ENCODE measurements at regions not wholly inside any gene's neighbourhood (a gene's known extent, or its start where the extent isn't known, plus 50 kb on each side); places are given as distances from the start of the nearest gene placed in this dataset.
A peak's percentile ranks its signal among the peaks of the same experiment; 100 is the strongest.

DNA sequence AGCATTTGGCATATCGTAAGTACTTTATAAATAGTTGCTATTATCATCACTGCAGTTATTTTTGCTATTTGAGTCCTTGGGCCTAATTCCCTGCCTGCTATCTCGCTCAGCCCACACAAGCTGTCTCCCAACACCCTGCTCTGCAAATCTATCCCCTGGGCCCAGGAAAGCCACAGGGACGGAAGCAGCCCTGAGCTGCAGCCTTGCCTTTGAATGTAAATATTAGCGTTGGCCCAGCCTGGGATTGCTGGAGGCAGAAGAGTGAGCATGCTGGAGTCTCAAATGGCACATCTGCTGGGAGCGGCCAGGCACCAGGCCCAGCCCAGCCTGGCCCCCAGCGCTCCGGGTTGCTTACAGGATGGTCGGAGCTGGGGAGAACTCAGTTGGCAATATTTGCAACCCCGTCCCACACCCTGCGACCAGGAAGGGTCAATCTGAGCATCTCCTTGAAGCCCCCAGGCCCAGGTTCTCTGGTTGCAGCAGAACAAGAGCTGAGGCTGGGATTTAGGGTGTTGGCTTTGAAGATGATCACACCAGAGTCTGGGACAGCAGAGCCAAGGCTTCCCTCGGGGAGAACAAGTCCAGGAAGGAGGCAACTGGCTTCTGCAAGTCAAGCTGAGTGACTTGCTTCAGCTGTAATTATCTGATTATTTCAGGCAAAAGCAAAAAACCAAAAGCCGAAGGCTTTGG, 529.6 kb downstream of the SHQ1 start:
- Histone ChIP-seq H3K9me3 (no peaks in the 10 kb centered on the region), H3K4me3 (no peak overlapping the region), H3K27me3 (no peaks in the 10 kb centered on the region), H3K4me1 (peaks cover 23 to 28% (median 26%) of the 10 kb centered on the region in 4 donors), H3K27ac (replicated peaks in 1 of 4) (peak overlapping the region in 1 of 4 donors; percentile 48), H3K36me3 (no peaks in the 10 kb centered on the region)
- TF ChIP-seq POLR2AphosphoS5 (IDR thresholded peaks at IDR 0.05) (no peak), EP300 (IDR thresholded peaks at IDR 0.05) (no peak), POLR2A (IDR thresholded peaks at IDR 0.05; ENCODE audit: low read depth) (no peak)
- TF ChIP-seq, protein P1, sequence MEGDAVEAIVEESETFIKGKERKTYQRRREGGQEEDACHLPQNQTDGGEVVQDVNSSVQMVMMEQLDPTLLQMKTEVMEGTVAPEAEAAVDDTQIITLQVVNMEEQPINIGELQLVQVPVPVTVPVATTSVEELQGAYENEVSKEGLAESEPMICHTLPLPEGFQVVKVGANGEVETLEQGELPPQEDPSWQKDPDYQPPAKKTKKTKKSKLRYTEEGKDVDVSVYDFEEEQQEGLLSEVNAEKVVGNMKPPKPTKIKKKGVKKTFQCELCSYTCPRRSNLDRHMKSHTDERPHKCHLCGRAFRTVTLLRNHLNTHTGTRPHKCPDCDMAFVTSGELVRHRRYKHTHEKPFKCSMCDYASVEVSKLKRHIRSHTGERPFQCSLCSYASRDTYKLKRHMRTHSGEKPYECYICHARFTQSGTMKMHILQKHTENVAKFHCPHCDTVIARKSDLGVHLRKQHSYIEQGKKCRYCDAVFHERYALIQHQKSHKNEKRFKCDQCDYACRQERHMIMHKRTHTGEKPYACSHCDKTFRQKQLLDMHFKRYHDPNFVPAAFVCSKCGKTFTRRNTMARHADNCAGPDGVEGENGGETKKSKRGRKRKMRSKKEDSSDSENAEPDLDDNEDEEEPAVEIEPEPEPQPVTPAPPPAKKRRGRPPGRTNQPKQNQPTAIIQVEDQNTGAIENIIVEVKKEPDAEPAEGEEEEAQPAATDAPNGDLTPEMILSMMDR (IDR thresholded peaks at IDR 0.05), result no peak
- 45% methylated on average over 9 of the region's 12 CpGs for WGBS
- intact Hi-C loops (cut with DNase I), result no loop called here
- DNase-seq (ENCODE audit: extremely low spot score), result no peak

DNA sequence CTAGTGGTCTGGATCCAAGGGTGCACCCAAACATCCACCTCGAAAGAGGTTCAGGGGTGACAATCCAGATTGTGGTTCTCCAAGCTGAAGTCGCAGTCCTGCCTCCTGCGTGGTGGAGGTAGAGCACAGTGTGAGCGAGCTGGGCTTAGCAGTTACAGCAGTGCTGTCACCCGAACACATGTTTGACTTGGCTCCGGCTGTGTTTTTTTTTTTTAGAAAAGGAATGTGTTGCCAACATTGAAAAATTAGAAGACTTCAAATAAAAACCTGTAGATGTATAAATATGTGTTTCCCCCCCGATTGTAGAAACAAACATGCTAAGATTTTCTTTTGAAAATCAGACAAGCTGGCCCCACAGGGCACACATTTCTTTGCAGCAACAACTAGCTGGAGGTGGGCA, 530.8 kb downstream of the SHQ1 start:
- WGBS, result 71% methylated on average over 6 of the region's 7 CpGs

DNA sequence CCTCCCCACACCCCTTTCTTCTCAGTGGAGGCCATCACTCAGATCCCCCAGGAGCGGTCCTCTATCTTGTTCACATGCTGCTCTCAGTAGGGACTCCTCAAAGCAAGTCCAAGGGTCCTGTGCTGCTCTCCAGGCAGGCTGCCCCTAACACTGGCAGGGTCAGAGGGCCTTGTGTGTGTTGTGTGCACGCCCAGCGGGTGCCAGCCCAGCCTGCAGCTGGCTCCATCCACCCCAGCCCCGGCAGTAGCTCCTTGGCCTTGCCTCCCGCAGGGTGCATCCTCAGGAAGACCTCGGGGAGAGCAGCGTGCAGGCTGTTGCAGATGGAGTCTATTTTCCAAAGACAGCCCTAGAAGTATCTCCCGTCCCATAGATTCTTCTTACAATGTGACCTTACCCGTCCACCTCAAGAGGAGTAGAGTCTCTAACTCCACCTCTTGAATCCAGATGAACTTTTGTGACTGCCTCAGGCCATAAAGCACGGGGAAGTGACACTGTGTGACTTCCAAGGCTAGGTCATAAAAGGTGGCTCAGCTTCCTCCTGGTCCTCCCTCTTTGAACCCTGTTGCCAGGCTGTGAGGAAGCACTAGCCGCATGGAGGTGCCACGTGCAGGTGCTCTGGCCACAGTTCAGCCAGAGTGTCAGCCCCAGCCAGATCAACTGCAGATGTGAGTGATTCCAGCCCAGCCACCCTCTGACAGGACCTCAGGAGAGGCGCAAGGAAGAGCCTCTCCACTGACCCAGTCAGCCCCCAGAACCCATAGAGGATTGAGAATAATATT, 531.6 kb downstream of the SHQ1 start:
- intact Hi-C loops (cut with DNase I), result no loop called here
- no peaks in the 10 kb centered on the region for H3K36me3 ChIP-seq
- no peak for TF ChIP-seq POLR2AphosphoS5 (IDR thresholded peaks at IDR 0.05)
- TF ChIP-seq EP300 (IDR thresholded peaks at IDR 0.05), result no peak
- TF ChIP-seq, protein P1 (IDR thresholded peaks at IDR 0.05), result no peak
- no peak for TF ChIP-seq POLR2A (IDR thresholded peaks at IDR 0.05; ENCODE audit: low read depth)
- no peaks in the 10 kb centered on the region for H3K27me3 ChIP-seq
- H3K4me3 ChIP-seq, result no peak overlapping the region
- no peak overlapping the region for H3K27ac ChIP-seq (replicated peaks in 1 of 4)
- H3K9me3 ChIP-seq, result no peaks in the 10 kb centered on the region
- peaks cover 23 to 28% (median 26%) of the 10 kb centered on the region in 4 donors for H3K4me1 ChIP-seq
- no peak for DNase-seq (ENCODE audit: extremely low spot score)
- WGBS, result 91% methylated on average over 13 of the region's 13 CpGs

More for the DNA sequence above, 530.8 kb downstream of the SHQ1 start:
- H3K27ac ChIP-seq (replicated peaks in 1 of 4), result no peak overlapping the region
- intact Hi-C loops (cut with DNase I), result no loop called here
- peaks cover 23 to 28% (median 26%) of the 10 kb centered on the region in 4 donors for H3K4me1 ChIP-seq
- DNase-seq (ENCODE audit: extremely low spot score), result no peak
- no peaks in the 10 kb centered on the region for H3K36me3 ChIP-seq
- no peaks in the 10 kb centered on the region for H3K9me3 ChIP-seq
- no peaks in the 10 kb centered on the region for H3K27me3 ChIP-seq
- H3K4me3 ChIP-seq, result no peak overlapping the region
- TF ChIP-seq POLR2A (IDR thresholded peaks at IDR 0.05; ENCODE audit: low read depth), result no peak
- TF ChIP-seq, protein P1 (IDR thresholded peaks at IDR 0.05), result no peak
- no peak for TF ChIP-seq POLR2AphosphoS5 (IDR thresholded peaks at IDR 0.05)
- no peak for TF ChIP-seq EP300 (IDR thresholded peaks at IDR 0.05)

DNA sequence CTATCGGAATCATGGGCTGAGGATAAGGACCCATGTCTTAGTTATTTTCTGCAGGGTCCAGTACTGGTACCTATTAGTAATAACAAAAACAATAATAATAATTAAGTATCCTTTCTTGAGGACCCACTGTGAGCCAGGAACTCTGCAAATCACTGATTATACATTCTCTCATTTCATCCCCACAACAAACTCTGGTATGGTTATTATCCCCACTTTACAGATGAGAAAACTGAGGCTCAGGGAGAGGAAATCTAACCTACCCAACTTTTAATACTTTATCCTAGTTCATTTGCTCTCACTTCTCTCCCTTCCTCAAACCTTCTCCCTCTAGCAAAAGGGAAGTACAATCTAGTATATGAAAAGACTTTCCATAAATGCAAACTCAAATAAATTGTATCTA, 528.4 kb upstream of the PROK2 start:
- 100% methylated on average over 1 of the region's 1 CpG for WGBS
- H3K9me3 ChIP-seq, result no peaks in the 10 kb centered on the region
- intact Hi-C loops (cut with DNase I), result no loop called here
- no peak overlapping the region for H3K4me3 ChIP-seq
- H3K4me1 ChIP-seq, result peaks cover 29 to 33% (median 31%) of the 10 kb centered on the region in 4 donors
- H3K36me3 ChIP-seq, result no peaks in the 10 kb centered on the region
- TF ChIP-seq EP300 (IDR thresholded peaks at IDR 0.05) (no peak), POLR2A (IDR thresholded peaks at IDR 0.05; ENCODE audit: low read depth) (no peak), POLR2AphosphoS5 (IDR thresholded peaks at IDR 0.05) (no peak)
- TF ChIP-seq, protein P1 (IDR thresholded peaks at IDR 0.05), result no peak
- H3K27me3 ChIP-seq, result no peaks in the 10 kb centered on the region
- no peak overlapping the region for H3K27ac ChIP-seq (replicated peaks in 1 of 4)
- DNase-seq (ENCODE audit: extremely low spot score), result no peak

All from esophagus muscularis mucosa (tissue), 4 donors.